Lower leg skin (tissue), 3 donors: ENCODE measurements at regions not wholly inside any gene's neighbourhood (a gene's known extent, or its start where the extent isn't known, plus 50 kb on each side); places are given as distances from the start of the nearest gene placed in this dataset.
"Not testable (repeated sequence)": the region's sequence is repeated elsewhere in the genome, so short reads cannot be mapped to it uniquely, and the experiment has no call there.

Experiments
- POLR2A ChIP-seq, 2 donors: fragments of 450-650 bp; IDR thresholded peaks; one replicate each; pipeline ENCODE4 v1.6.1; 2016 to 2017; ENCODE audit warnings: antibody characterized with exemption in 2 of 2, mild to moderate bottlenecking in 1 of 2, moderate library complexity in 1 of 2
- TF ChIP-seq, protein P1 (sequence below), 3 donors: fragments of 450-650 bp; IDR thresholded peaks; one replicate each; pipeline ENCODE4 v1.5.1; 2016; ENCODE audit warnings: antibody characterized with exemption in 3 of 3, mild to moderate bottlenecking in 3 of 3, moderate library complexity in 2 of 3

DNA sequence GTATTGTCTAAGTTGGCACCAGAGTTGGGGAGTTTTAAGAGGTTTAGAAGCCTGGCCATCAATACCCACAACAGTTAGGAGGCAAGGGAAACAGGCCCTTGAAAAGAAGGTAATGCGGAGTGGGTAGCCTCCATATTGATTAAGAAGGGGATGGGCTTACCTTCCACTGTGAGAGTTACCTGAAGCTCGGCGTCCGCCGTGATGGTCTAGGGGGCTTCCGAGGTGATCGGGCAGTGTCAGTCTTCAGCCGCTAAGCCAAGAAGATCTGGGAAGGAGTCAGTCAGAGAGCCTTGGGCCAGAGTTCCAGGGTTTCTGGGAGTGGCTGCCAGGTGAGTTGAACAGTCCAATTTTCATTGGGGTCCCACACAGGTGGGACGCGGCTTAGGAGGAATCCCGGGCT lies 1085.8 kb downstream of the PCDH9 start:
- TF ChIP-seq, protein P1, sequence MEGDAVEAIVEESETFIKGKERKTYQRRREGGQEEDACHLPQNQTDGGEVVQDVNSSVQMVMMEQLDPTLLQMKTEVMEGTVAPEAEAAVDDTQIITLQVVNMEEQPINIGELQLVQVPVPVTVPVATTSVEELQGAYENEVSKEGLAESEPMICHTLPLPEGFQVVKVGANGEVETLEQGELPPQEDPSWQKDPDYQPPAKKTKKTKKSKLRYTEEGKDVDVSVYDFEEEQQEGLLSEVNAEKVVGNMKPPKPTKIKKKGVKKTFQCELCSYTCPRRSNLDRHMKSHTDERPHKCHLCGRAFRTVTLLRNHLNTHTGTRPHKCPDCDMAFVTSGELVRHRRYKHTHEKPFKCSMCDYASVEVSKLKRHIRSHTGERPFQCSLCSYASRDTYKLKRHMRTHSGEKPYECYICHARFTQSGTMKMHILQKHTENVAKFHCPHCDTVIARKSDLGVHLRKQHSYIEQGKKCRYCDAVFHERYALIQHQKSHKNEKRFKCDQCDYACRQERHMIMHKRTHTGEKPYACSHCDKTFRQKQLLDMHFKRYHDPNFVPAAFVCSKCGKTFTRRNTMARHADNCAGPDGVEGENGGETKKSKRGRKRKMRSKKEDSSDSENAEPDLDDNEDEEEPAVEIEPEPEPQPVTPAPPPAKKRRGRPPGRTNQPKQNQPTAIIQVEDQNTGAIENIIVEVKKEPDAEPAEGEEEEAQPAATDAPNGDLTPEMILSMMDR (IDR thresholded peaks at IDR 0.05), result not testable (repeated sequence)
- not testable (repeated sequence) for TF ChIP-seq POLR2A (IDR thresholded peaks at IDR 0.05)
